ENCODE measurements at regions not wholly inside any gene's neighbourhood (a gene's known extent, or its start where the extent isn't known, plus 50 kb on each side); places are given as distances from the start of the nearest gene placed in this dataset.

- no peaks in the 10 kb centered on the region for H3K79me2 ChIP-seq (ENCODE audit: insufficient read depth, low read length)
- H3K36me3 Mint-ChIP-seq (ENCODE audit: insufficient read depth in 1 of 3, low read depth in 3 of 3) = peaks cover 0 to 2% (median 0%) of the 10 kb centered on the region in 3 experiments; a peak in 1 of 7 replicates
- H2AFZ ChIP-seq (ENCODE audit: low read length) = no peak overlapping the region
- no peak overlapping the region for H3K4ac ChIP-seq (ENCODE audit: low read depth, low read length)
- H3K4me2 ChIP-seq (ENCODE audit: insufficient read depth, insufficient read length, low read length) = no peak overlapping the region
- H4K91ac ChIP-seq (ENCODE audit: insufficient read length, low read depth, low read length) = no peak overlapping the region
- H3K27ac ChIP-seq (ENCODE audit: insufficient read length, low read depth, low read length) = no peak overlapping the region
- no peak overlapping the region for H3T11ph ChIP-seq (ENCODE audit: low read length)
- H3K23ac ChIP-seq (ENCODE audit: insufficient read length, low read depth, low read length) = no peak overlapping the region
- H4K8ac ChIP-seq (replicated peaks; ENCODE audit: insufficient read length, low read depth, low read length) = no peak overlapping the region
- WGBS (ENCODE audit: extremely low coverage, insufficient read length, low lambda C conversion rate) = no CpG with 5 or more reads among the region's 1 CpG
- H2BK20ac ChIP-seq (ENCODE audit: low read depth, low read length, poor library complexity, severe bottlenecking) = no peak overlapping the region
- H3K4me1 ChIP-seq (ENCODE audit: insufficient read depth, low read length) = peaks cover 4% of the 10 kb centered on the region; the same call in 1 of the 2 replicates
- peaks cover 8 to 11% of the 10 kb centered on the region in 2 experiments for H3K4me1 Mint-ChIP-seq
- TF ChIP-seq CTCF (conservative IDR thresholded peaks at IDR 0.05) = no peak
- H3K27me3 Mint-ChIP-seq (ENCODE audit: low read depth) = no peaks in the 10 kb centered on the region; the same call in none of the 2 replicates
- H3K9me3 ChIP-seq (ENCODE audit: control insufficient read depth, low read depth, low read length) = no peaks in the 10 kb centered on the region
- H3K23me2 ChIP-seq (ENCODE audit: insufficient read length, low read depth, low read length, poor library complexity, severe bottlenecking) = no peaks in the 10 kb centered on the region
- H2BK120ac ChIP-seq (ENCODE audit: low read depth, low read length, poor library complexity, severe bottlenecking) = no peak overlapping the region
- H3K4me3 Mint-ChIP-seq = no peak overlapping the region
- no peak overlapping the region for H2AK5ac ChIP-seq (ENCODE audit: insufficient read length, low read length)
- no peak overlapping the region for H3K27ac Mint-ChIP-seq
- H2BK15ac ChIP-seq (ENCODE audit: low read depth, low read length) = no peak overlapping the region
- H3K18ac ChIP-seq (ENCODE audit: insufficient read length, low read depth, low read length) = no peak overlapping the region
- no peak overlapping the region for H2BK12ac ChIP-seq (ENCODE audit: insufficient read length, low read depth, low read length)
- peaks cover 0 to 3% of the 10 kb centered on the region in 2 experiments; a peak in 1 of 5 replicates for H3K9me3 Mint-ChIP-seq
- no peak overlapping the region for H2BK5ac ChIP-seq (ENCODE audit: insufficient read length, low read length)
- H3K14ac ChIP-seq (ENCODE audit: insufficient read depth, low read length) = no peak overlapping the region
- H4K5ac ChIP-seq (ENCODE audit: insufficient read length, low read depth, low read length) = no peak overlapping the region
- H4K20me1 ChIP-seq (ENCODE audit: control insufficient read depth, insufficient read depth, insufficient read length) = no peaks in the 10 kb centered on the region
- DNase-seq = no peak
- H3K27me3 ChIP-seq (ENCODE audit: insufficient read depth, low read length) = no peaks in the 10 kb centered on the region
- no peaks in the 10 kb centered on the region for H3K79me1 ChIP-seq (ENCODE audit: insufficient read depth, low read depth, low read length, poor library complexity, severe bottlenecking)
- no peak overlapping the region for H3K9ac ChIP-seq (ENCODE audit: extremely low read depth, insufficient read length, low read length)
- no peak overlapping the region for H3K56ac ChIP-seq (ENCODE audit: insufficient read length, low read depth, low read length)
These were observed 480.5 kb downstream of the TMEM135 start for GRCh38 chr11:87518266-87518665.

All from H9 (cell line).